SK-N-SH (cell line): ENCODE measurements at regions not wholly inside any gene's neighbourhood (a gene's known extent, or its start where the extent isn't known, plus 50 kb on each side); places are given as distances from the start of the nearest gene placed in this dataset.

ENCODE experiments used
- CTCF ChIP-seq: fragments of 200-600 bp; sonication (generic); IDR thresholded peaks from 2 replicates; pipeline ENCODE4 v1.6.1; 2017; ENCODE audit warnings: antibody characterized with exemption, mild to moderate bottlenecking, moderate library complexity
- ELF1 ChIP-seq: IDR thresholded peaks from 2 replicates; pipeline ENCODE4 v1.4.0; 2012
- EP300 ChIP-seq, 2 experiments: IDR thresholded peaks; 2 replicates each; pipeline versions ENCODE4 v1.4.0 to v1.6.1; 2012; ENCODE audit warnings: borderline replicate concordance in 1 of 2, low read depth in 1 of 2, low read length in 1 of 2
- EZH2phosphoT487 ChIP-seq: fragments of 200-600 bp; sonication (generic); IDR thresholded peaks from 2 replicates; pipeline ENCODE4 v1.6.1; 2017; ENCODE audit warnings: low read depth, mixed run types, mild to moderate bottlenecking, antibody characterized with exemption, moderate library complexity, borderline replicate concordance
- JUND ChIP-seq: IDR thresholded peaks from 2 replicates; pipeline ENCODE4 v1.4.0; 2012
- POLR2AphosphoS5 ChIP-seq: IDR thresholded peaks from 2 replicates; pipeline ENCODE4 v1.6.1; 2012; ENCODE audit warnings: low read depth, low read length
- YY1 ChIP-seq: IDR thresholded peaks from 2 replicates; pipeline ENCODE4 v1.4.0; 2012; ENCODE audit warnings: low read depth, mild to moderate bottlenecking
- ZBTB33 ChIP-seq: IDR thresholded peaks from 2 replicates; pipeline ENCODE4 v1.4.0; 2012; ENCODE audit warnings: low read depth, borderline replicate concordance

DNA sequence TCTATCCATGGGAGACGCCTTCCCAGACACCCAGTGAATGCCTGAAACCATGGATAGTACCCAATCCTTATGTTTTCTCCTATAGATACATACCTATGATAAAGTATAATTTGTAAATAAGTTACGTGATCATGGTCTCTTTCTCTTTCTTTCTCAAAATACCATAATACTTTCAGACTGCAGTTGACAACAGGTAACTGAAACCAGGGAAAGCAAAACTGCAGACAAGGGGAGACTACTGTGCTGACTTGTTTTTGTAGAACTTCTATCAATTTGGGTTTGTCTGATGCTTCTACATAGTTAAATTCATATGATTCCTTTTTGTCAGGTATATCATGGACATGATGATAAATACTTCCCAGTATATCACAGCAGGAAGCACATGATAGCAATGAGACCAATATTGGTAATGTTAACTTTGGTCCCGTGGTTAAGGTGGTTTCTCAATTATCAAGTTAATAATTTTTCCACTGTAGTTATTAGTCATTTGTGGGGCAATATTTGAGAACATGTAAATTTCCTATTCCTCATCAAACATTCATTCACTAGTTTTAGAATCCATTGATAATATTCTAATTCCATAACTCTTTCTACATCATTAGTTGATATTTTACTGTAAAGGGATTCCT lies 298.0 kb upstream of the TET2 start:
- no peak for TF ChIP-seq CTCF
- TF ChIP-seq EP300 (IDR thresholded peaks at IDR 0.05; ENCODE audit: borderline replicate concordance in 1 of 2, low read depth in 1 of 2, low read length in 1 of 2), result no peak
- TF ChIP-seq EZH2phosphoT487, result no peak
- TF ChIP-seq JUND, result no peak
- TF ChIP-seq YY1, result no peak
- TF ChIP-seq ELF1, result no peak
- TF ChIP-seq ZBTB33, result no peak
- no peak for TF ChIP-seq POLR2AphosphoS5
